OCI-LY3 (cell line): ENCODE measurements at regions not wholly inside any gene's neighbourhood (a gene's known extent, or its start where the extent isn't known, plus 50 kb on each side); places are given as distances from the start of the nearest gene placed in this dataset.

Source experiments
- H2AFZ ChIP-seq: fragments of 200-600, 300-600 bp; shearing (Covaris generic); 2 replicates; pipeline ENCODE4 v1.6.0; 2014; ENCODE audit warnings: antibody characterized with exemption, low read depth, low read length
- H3K27ac ChIP-seq: fragments of 200-600, 300-600 bp; sonication (generic); 2 replicates; pipeline ENCODE4 v1.5.1; 2014; ENCODE audit warnings: mild to moderate bottlenecking, low read length, moderate library complexity, mixed read lengths
- H3K27me3 ChIP-seq: fragments of 200-600, 300-600 bp; sonication (generic); 2 replicates; pipeline ENCODE4 v1.6.1; 2014; ENCODE audit warnings: low read depth, low read length, mixed read lengths
- H3K36me3 ChIP-seq: fragments of 200-600, 300-600 bp; sonication (generic); replicated peaks from 2 replicates; pipeline ENCODE3; 2014; ENCODE audit warnings: low read depth, low read length, mixed read lengths
- H3K4me1 ChIP-seq: fragments of 300-600, 200-600 bp; sonication (generic); 2 replicates; pipeline ENCODE4 v1.6.1; 2014; ENCODE audit warnings: low read length, mixed read lengths
- H3K4me2 ChIP-seq: fragments of 200-600, 300-600 bp; sonication (generic); 2 replicates; pipeline ENCODE4 v1.6.1; 2014; ENCODE audit warnings: low read length, mixed read lengths
- H3K4me3 ChIP-seq: fragments of 300-600, 200-600 bp; sonication (generic); 2 replicates; pipeline ENCODE4 v1.5.1; 2014; ENCODE audit warnings: antibody characterized with exemption, mild to moderate bottlenecking, low read length, moderate library complexity
- H3K79me2 ChIP-seq: fragments of 300-600, 200-600 bp; shearing (Covaris generic); 2 replicates; pipeline ENCODE4 v1.6.1; 2014; ENCODE audit warnings: mild to moderate bottlenecking, low read length, mixed read lengths
- H3K9ac ChIP-seq: fragments of 300-600, 200-600 bp; shearing (Covaris generic); 2 replicates; pipeline ENCODE4 v1.6.0; 2014; ENCODE audit warnings: mild to moderate bottlenecking, low read length, moderate library complexity
- H3K9me3 ChIP-seq: fragments of 200-600, 300-600 bp; shearing (Covaris generic); 2 replicates; pipeline ENCODE4 v1.6.1; 2014; ENCODE audit warnings: low read length, mixed read lengths; ENCODE audit not compliant: insufficient read depth
- H4K20me1 ChIP-seq: fragments of 200-600, 300-600 bp; sonication (generic); 2 replicates; pipeline ENCODE4 v1.6.1; 2016; ENCODE audit warnings: low read length, mixed read lengths; ENCODE audit not compliant: insufficient read depth
- CTCF ChIP-seq: fragments of 200-600, 300-600 bp; sonication (generic); IDR thresholded peaks from 2 replicates; pipeline ENCODE4 v1.5.1; 2014; ENCODE audit warnings: antibody characterized with exemption, low read length, low read depth
- EZH2phosphoT487 ChIP-seq: fragments of 200-600 bp; shearing (Covaris generic); IDR thresholded peaks from 2 replicates; pipeline ENCODE4 v1.6.1; 2018; ENCODE audit warnings: antibody characterized with exemption, mixed run types, low read depth

GRCh38 chr3:25273582-25274171 lies 154.4 kb upstream of the RARB start:
- Histone ChIP-seq H3K9ac (no peak overlapping the region), H3K27ac (no peak overlapping the region), H3K9me3 (no peaks in the 10 kb centered on the region), H3K79me2 (no peaks in the 10 kb centered on the region), H3K4me1 (0 out of 2 replicates have a peak, but pooled peaks cover 3% of the 10 kb centered on the region), H3K27me3 (no peaks in the 10 kb centered on the region), H2AFZ (no peak overlapping the region), H4K20me1 (no peaks in the 10 kb centered on the region), H3K4me3 (no peak overlapping the region), H3K36me3 (no peaks in the 10 kb centered on the region), H3K4me2 (no peak overlapping the region)
- TF ChIP-seq EZH2phosphoT487, result no peak
- TF ChIP-seq CTCF, result no peak

DNA sequence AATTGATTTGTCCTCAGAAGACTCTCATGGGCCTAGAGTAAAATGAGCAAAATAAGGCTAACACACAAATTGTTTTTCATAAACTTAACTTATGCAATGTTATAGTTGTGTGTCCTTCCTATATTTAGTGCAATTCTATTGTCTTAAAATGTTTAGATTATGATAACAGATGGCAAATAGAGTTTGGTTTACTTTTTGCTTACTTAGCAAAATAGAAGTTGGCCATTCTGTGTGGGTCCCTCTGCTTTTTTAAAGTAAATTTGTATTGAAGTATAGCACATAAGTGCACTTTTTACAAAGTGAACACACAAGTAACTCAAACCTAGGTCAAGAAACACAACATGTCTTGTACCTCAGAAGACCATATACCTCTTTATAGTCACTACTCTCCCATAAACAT lies 150.6 kb upstream of the RARB start:
- no peak overlapping the region for H2AFZ ChIP-seq
- H3K4me2 ChIP-seq, result no peak overlapping the region
- TF ChIP-seq CTCF, result no peak
- no peak for TF ChIP-seq EZH2phosphoT487

GRCh38 chr3:25281041-25281731 lies 146.9 kb upstream of the RARB start:
- Histone ChIP-seq H4K20me1 (no peaks in the 10 kb centered on the region), H2AFZ (no peak overlapping the region), H3K36me3 (no peaks in the 10 kb centered on the region), H3K4me1 (no peaks in the 10 kb centered on the region), H3K27me3 (no peaks in the 10 kb centered on the region), H3K9me3 (no peaks in the 10 kb centered on the region), H3K4me3 (no peak overlapping the region), H3K79me2 (no peaks in the 10 kb centered on the region), H3K27ac (no peak overlapping the region), H3K9ac (no peak overlapping the region), H3K4me2 (no peak overlapping the region)
- TF ChIP-seq EZH2phosphoT487 (no peak), CTCF (no peak)

More for the DNA sequence above, 150.6 kb upstream of the RARB start:
- 0 out of 2 replicates have a peak, but pooled peaks cover 3% of the 10 kb centered on the region for H3K4me1 ChIP-seq
- H4K20me1 ChIP-seq, result no peaks in the 10 kb centered on the region
- H3K9ac ChIP-seq, result no peak overlapping the region
- no peak overlapping the region for H3K4me3 ChIP-seq
- no peaks in the 10 kb centered on the region for H3K36me3 ChIP-seq
- H3K79me2 ChIP-seq, result no peaks in the 10 kb centered on the region
- no peaks in the 10 kb centered on the region for H3K9me3 ChIP-seq
- no peaks in the 10 kb centered on the region for H3K27me3 ChIP-seq
- no peak overlapping the region for H3K27ac ChIP-seq

DNA sequence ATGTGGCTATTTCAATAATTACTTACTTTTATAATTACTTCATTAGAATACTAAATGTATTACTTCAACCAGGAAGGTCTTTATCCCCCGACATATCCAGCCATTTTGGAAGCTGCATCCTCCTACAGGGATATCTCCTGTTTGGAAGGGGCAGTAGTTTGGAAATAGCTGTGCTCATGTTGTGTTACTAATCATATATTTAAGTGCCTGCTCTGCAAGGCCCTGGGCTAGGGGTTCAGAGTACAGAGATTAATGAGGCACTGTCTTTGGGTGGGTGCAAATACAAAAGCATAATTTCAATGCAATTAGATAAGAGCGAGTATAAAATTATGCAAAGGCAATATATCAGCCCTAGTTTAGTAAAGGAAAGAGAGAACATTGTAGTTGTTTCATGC lies 146.3 kb upstream of the RARB start:
- Histone ChIP-seq H3K4me3 (no peak overlapping the region), H3K9ac (no peak overlapping the region), H3K27me3 (no peaks in the 10 kb centered on the region), H4K20me1 (no peaks in the 10 kb centered on the region), H3K9me3 (no peaks in the 10 kb centered on the region), H3K4me1 (no peaks in the 10 kb centered on the region), H3K27ac (no peak overlapping the region), H3K79me2 (no peaks in the 10 kb centered on the region), H3K36me3 (no peaks in the 10 kb centered on the region), H2AFZ (no peak overlapping the region), H3K4me2 (no peak overlapping the region)
- TF ChIP-seq EZH2phosphoT487 (no peak), CTCF (no peak)
